ENCODE measurements at regions not wholly inside any gene's neighbourhood (a gene's known extent, or its start where the extent isn't known, plus 50 kb on each side); places are given as distances from the start of the nearest gene placed in this dataset.

DNA sequence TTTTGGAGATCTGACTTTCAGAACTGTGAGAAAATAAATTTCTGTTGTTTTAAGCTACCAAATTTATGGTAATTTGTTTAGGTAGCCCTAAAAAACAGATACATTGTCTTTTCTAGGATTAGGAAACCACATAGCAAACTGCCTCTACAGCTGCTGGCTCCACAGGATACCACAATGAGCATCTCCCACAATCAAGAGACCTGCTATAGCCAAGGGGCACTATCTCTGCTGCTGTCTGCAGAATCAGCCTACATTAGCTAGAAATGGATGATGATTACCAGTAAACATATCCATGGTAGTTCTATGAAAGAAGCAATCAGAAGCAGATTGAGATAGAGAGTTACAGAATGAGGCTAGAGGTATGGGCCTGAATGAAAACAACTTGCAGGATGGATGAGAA is 244.4 kb upstream of the NDST4 start:
- H3K4me1 ChIP-seq (ENCODE audit: insufficient read depth, low read length, poor library complexity, severe bottlenecking) = no peaks in the 10 kb centered on the region
- no peaks in the 10 kb centered on the region for H3K27me3 ChIP-seq (ENCODE audit: insufficient read depth, low read length, poor library complexity, severe bottlenecking)
- H3K4me3 ChIP-seq (ENCODE audit: low read length, poor library complexity, severe bottlenecking) = no peak overlapping the region
- H3K9me2 ChIP-seq (replicated peaks; ENCODE audit: low read depth, low read length) = no peaks in the 10 kb centered on the region
- no peak overlapping the region for H3K4me2 ChIP-seq (ENCODE audit: low read depth, low read length, poor library complexity, severe bottlenecking)
- no peak overlapping the region for H2AFZ ChIP-seq (ENCODE audit: low read length)
- no peak overlapping the region for H3K9ac ChIP-seq (ENCODE audit: low read depth, low read length, poor library complexity, severe bottlenecking)
- no peaks in the 10 kb centered on the region for H3F3A ChIP-seq (ENCODE audit: low read depth)
- no peaks in the 10 kb centered on the region for H3K36me3 ChIP-seq (ENCODE audit: insufficient read depth, low read length)
- TF ChIP-seq, protein P1, sequence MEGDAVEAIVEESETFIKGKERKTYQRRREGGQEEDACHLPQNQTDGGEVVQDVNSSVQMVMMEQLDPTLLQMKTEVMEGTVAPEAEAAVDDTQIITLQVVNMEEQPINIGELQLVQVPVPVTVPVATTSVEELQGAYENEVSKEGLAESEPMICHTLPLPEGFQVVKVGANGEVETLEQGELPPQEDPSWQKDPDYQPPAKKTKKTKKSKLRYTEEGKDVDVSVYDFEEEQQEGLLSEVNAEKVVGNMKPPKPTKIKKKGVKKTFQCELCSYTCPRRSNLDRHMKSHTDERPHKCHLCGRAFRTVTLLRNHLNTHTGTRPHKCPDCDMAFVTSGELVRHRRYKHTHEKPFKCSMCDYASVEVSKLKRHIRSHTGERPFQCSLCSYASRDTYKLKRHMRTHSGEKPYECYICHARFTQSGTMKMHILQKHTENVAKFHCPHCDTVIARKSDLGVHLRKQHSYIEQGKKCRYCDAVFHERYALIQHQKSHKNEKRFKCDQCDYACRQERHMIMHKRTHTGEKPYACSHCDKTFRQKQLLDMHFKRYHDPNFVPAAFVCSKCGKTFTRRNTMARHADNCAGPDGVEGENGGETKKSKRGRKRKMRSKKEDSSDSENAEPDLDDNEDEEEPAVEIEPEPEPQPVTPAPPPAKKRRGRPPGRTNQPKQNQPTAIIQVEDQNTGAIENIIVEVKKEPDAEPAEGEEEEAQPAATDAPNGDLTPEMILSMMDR (conservative IDR thresholded peaks at IDR 0.05; ENCODE audit: low read length) = no peak
- TF ChIP-seq EZH2phosphoT487 (IDR thresholded peaks at IDR 0.05; ENCODE audit: borderline replicate concordance) = no peak
- peaks cover 6% of the 10 kb centered on the region; the same call in 1 of the 2 replicates for H3K9me3 ChIP-seq (ENCODE audit: insufficient read depth, low read depth, low read length)
- H3K79me2 ChIP-seq (ENCODE audit: insufficient read depth, low read length) = no peaks in the 10 kb centered on the region
- H4K20me1 ChIP-seq (ENCODE audit: insufficient read depth, low read length, poor library complexity, severe bottlenecking) = no peaks in the 10 kb centered on the region

DNA sequence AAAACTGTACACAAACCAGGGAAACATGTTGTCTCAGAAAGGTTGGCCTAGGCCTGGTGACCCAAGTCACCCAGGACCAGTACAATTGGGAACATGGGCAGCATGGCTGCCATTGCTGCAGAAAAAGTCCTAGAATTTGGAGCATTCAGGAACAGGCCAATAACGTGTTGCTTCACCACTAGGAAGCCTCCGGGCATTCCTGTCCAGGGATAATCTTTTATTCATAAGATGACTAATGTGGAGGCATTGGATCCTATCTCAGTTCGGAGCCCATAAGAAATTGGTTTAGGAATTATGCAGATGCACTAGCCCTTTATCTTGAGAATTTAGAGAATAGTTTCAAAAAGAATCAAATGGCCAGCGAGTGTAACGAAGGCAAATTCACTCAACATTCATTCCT is 242.8 kb upstream of the NDST4 start:
- H3K9me3 ChIP-seq (ENCODE audit: insufficient read depth, low read depth, low read length) = peaks cover 8% of the 10 kb centered on the region; the same call in 1 of the 2 replicates
- TF ChIP-seq, protein P1 (conservative IDR thresholded peaks at IDR 0.05; ENCODE audit: low read length) = no peak
- TF ChIP-seq EZH2phosphoT487 (IDR thresholded peaks at IDR 0.05; ENCODE audit: borderline replicate concordance) = no peak
- no peaks in the 10 kb centered on the region for H3F3A ChIP-seq (ENCODE audit: low read depth)
- H2AFZ ChIP-seq (ENCODE audit: low read length) = no peak overlapping the region
- H3K4me1 ChIP-seq (ENCODE audit: insufficient read depth, low read length, poor library complexity, severe bottlenecking) = no peaks in the 10 kb centered on the region
- no peaks in the 10 kb centered on the region for H3K36me3 ChIP-seq (ENCODE audit: insufficient read depth, low read length)
- no peak overlapping the region for H3K9ac ChIP-seq (ENCODE audit: low read depth, low read length, poor library complexity, severe bottlenecking)
- no peak overlapping the region for H3K4me3 ChIP-seq (ENCODE audit: low read length, poor library complexity, severe bottlenecking)
- H3K9me2 ChIP-seq (replicated peaks; ENCODE audit: low read depth, low read length) = no peaks in the 10 kb centered on the region
- no peaks in the 10 kb centered on the region for H3K79me2 ChIP-seq (ENCODE audit: insufficient read depth, low read length)
- H3K27me3 ChIP-seq (ENCODE audit: insufficient read depth, low read length, poor library complexity, severe bottlenecking) = no peaks in the 10 kb centered on the region
- H3K4me2 ChIP-seq (ENCODE audit: low read depth, low read length, poor library complexity, severe bottlenecking) = no peak overlapping the region
- H4K20me1 ChIP-seq (ENCODE audit: insufficient read depth, low read length, poor library complexity, severe bottlenecking) = no peaks in the 10 kb centered on the region

DNA sequence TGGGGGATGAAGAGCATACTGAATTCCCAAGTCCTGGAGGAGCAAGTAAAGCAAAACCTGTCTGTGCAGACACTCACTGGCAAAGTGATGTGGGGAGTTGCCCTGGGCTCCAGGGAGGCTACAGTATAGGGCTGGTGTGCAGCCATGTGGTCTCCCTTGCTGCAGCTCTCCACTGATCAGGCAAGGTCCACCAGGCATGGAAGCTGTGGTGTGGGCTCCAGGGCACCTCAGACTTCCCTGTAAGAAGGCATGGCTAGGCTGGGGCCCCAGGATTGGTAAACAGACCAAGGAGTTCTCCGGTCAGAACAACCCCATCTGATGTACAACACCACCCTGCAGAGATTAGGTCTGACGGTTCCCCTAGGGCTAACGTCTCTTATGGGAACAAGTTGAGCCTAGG is 241.9 kb upstream of the NDST4 start:
- H4K20me1 ChIP-seq (ENCODE audit: insufficient read depth, low read length, poor library complexity, severe bottlenecking) = no peaks in the 10 kb centered on the region
- no peak for TF ChIP-seq EZH2phosphoT487 (IDR thresholded peaks at IDR 0.05; ENCODE audit: borderline replicate concordance)
- TF ChIP-seq, protein P1 (conservative IDR thresholded peaks at IDR 0.05; ENCODE audit: low read length) = no peak

More for the DNA sequence above, 241.9 kb upstream of the NDST4 start:
- Histone ChIP-seq H2AFZ (ENCODE audit: low read length) (no peak overlapping the region), H3K79me2 (ENCODE audit: insufficient read depth, low read length) (no peaks in the 10 kb centered on the region), H3K9ac (ENCODE audit: low read depth, low read length, poor library complexity, severe bottlenecking) (no peak overlapping the region), H3K36me3 (ENCODE audit: insufficient read depth, low read length) (no peaks in the 10 kb centered on the region), H3K27me3 (ENCODE audit: insufficient read depth, low read length, poor library complexity, severe bottlenecking) (no peaks in the 10 kb centered on the region), H3K4me2 (ENCODE audit: low read depth, low read length, poor library complexity, severe bottlenecking) (no peak overlapping the region), H3K9me2 (replicated peaks; ENCODE audit: low read depth, low read length) (no peaks in the 10 kb centered on the region), H3K4me3 (ENCODE audit: low read length, poor library complexity, severe bottlenecking) (no peak overlapping the region), H3K9me3 (ENCODE audit: insufficient read depth, low read depth, low read length) (peaks cover 8% of the 10 kb centered on the region; the same call in 1 of the 2 replicates), H3F3A (ENCODE audit: low read depth) (no peaks in the 10 kb centered on the region), H3K4me1 (ENCODE audit: insufficient read depth, low read length, poor library complexity, severe bottlenecking) (no peaks in the 10 kb centered on the region)
